Right kidney (tissue), 1 donor: ENCODE measurements at regions not wholly inside any gene's neighbourhood (a gene's known extent, or its start where the extent isn't known, plus 50 kb on each side); places are given as distances from the start of the nearest gene placed in this dataset.

Experiments used
- DNase-seq: peaks from one replicate; pipeline ENCODE4 v3.0.0-alpha.2; 2016

- no peak for DNase-seq
Measured at GRCh38 chr18:40041951-40042350, 1913.1 kb upstream of the PIK3C3 start.

- no peak for DNase-seq
Measured at GRCh38 chr18:40040574-40040973, 1914.5 kb upstream of the PIK3C3 start.

GRCh38 chr18:40037356-40037755 is 1917.7 kb upstream of the PIK3C3 start:
- no peak for DNase-seq

- no peak for DNase-seq
Measured at GRCh38 chr18:40036861-40037260, 1918.2 kb upstream of the PIK3C3 start.

- DNase-seq = no peak
Measured at GRCh38 chr18:40035966-40036365, 1919.1 kb upstream of the PIK3C3 start.

GRCh38 chr18:40032076-40032475 is 1923.0 kb upstream of the PIK3C3 start:
- no peak for DNase-seq

- DNase-seq = no peak
Measured at GRCh38 chr18:40031435-40031834, 1923.6 kb upstream of the PIK3C3 start.

GRCh38 chr18:40019797-40020392 is 1935.1 kb upstream of the PIK3C3 start:
- no peak for DNase-seq

GRCh38 chr18:40018266-40018665 is 1936.8 kb upstream of the PIK3C3 start:
- no peak for DNase-seq

GRCh38 chr18:40017021-40017420 is 1938.0 kb upstream of the PIK3C3 start:
- DNase-seq = no peak

GRCh38 chr18:40016405-40016804 is 1938.6 kb upstream of the PIK3C3 start:
- no peak for DNase-seq

DNA sequence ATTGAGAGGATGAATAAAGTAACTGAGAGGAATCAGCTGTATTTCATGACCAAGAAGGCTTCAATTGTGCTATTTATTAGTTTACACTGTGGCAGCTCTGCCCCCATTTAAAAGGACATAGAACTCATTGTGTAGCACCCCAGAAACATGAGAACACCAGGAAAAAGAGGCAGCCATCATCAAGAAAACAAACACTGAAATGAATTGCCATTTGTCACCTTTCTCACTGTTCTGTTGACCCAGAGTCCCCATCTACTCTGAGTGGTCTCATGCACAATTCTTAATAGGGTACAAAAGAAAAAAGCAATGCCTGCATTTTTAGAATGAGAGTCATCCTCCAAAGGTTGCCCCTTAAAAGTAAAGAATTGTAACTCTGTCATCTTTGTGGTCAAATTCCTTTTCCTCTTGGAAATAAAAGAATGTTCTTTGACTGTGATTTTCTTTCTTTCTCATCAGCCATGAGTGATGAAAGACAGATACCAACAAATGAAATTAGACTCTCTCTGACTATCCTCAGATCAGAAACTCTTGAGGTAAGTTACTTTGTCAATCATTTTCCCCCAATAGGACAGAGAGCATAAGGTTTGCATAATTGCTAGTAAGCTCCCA is 1941.9 kb upstream of the PIK3C3 start:
- no peak for DNase-seq

GRCh38 chr18:40011201-40011600 is 1943.8 kb upstream of the PIK3C3 start:
- no peak for DNase-seq

- no peak for DNase-seq
Measured at GRCh38 chr18:40006634-40007033, 1948.4 kb upstream of the PIK3C3 start.

DNA sequence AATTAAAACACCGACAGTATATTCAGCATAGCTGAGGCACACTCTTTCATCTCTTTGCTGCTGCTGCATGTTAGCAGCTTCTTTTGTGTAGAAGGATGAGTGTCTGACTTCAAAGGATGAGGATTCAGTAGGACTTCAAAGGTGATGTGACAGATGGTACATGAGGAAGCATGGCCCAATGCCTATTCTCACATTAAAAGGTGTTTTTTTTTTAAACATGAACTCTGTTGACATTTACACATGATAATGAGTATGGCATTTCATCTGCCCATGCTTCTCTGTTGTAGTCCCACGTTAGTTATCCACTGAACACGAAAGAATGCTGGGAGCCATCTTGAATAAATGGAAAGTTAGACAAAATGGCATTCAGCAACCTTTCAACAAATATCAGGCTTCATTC is 1950.8 kb upstream of the PIK3C3 start:
- no peak for DNase-seq

DNA sequence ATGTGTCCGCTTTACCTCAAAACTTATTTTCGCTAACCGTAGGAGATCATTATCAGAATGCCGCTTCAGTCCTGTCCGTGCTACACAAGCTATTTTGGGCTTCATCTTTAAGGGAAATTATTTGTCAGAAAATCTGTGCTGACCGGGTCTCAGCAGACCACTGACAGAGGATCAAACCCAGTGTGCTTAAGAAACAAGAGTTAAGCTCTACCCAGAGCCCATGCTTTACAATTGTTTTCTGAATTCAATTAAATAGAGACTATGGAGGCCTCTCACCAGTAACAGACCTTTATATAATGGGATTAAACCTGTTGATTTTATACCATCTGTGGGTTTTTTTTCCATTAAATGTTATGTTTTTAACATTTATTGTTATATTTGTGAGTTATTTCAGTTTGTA is 1956.7 kb upstream of the PIK3C3 start:
- DNase-seq = no peak

- no peak for DNase-seq
Measured at GRCh38 chr18:39994498-39994897, 1960.5 kb upstream of the PIK3C3 start.

GRCh38 chr18:39991696-39992265 is 1963.3 kb upstream of the PIK3C3 start:
- DNase-seq = no peak

GRCh38 chr18:39990540-39990939 is 1964.5 kb upstream of the PIK3C3 start:
- DNase-seq = no peak

DNA sequence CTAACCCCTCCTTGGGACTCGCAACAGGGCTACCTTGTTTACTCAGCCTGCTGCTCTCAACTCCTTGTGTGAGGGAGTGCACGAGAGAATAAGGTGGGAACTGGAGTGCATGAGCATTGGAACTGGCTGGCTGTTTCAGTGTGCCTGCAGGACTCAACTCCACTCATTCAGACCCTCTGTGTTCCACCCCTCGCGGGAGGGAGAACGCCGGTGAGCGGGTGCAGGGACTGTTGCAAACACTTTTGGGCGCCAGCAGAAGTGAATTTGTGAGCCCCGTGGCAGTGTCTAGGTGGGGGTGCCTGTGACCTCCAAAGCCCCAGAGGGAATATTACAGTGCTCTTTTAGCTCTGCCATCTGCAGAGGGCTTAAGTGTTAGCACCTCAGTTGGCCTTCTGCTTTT is 1978.3 kb upstream of the PIK3C3 start:
- DNase-seq = no peak

DNA sequence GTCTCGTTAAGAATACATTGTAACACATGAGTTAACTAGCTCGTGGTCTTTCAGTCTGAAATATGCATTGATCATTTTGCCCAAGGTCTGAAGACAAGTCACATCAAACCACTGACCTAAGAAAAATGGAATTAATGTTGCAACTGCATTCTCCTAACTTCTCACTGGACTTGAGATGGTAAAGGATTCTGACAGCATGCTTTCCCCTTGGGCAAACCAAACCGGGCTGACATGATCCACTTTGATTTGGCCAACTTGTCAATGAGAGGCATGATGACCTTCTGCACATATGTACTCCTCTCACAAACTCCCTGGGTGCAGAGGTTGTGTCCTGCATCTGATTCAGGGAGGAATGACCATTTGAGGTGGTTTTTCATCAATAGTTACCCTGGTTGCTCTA is 1982.5 kb upstream of the PIK3C3 start:
- no peak for DNase-seq

GRCh38 chr18:39969803-39970494 is 1985.1 kb upstream of the PIK3C3 start:
- no peak for DNase-seq

- DNase-seq = no peak
Measured at GRCh38 chr18:39966275-39966674, 1988.8 kb upstream of the PIK3C3 start.

GRCh38 chr18:39962546-39962945 is 1992.5 kb upstream of the PIK3C3 start:
- no peak for DNase-seq
